TTC549 (cell line): ENCODE measurements at regions not wholly inside any gene's neighbourhood (a gene's known extent, or its start where the extent isn't known, plus 50 kb on each side); places are given as distances from the start of the nearest gene placed in this dataset.
"Not testable (repeated sequence)": the region's sequence is repeated elsewhere in the genome, so short reads cannot be mapped to it uniquely, and the experiment has no call there.

Experiments
- FAIRE-seq: peaks from 2 replicates; lab custom pipeline; 2012; peaks lifted over from hg19 to GRCh38; lab: Jason Lieb, UNC

GRCh38 chr5:40347981-40348725, 331.6 kb upstream of the PTGER4 start:
- no peak for FAIRE-seq

GRCh38 chr5:40346901-40347300, 332.8 kb upstream of the PTGER4 start:
- no peak for FAIRE-seq

- not testable (repeated sequence) for FAIRE-seq
Observed at GRCh38 chr5:40338434-40338833, 341.3 kb upstream of the PTGER4 start.

- FAIRE-seq = no peak
Observed at GRCh38 chr5:40334242-40334635, 345.5 kb upstream of the PTGER4 start.

- FAIRE-seq = no peak
Observed at GRCh38 chr5:40333459-40334241, 346.1 kb upstream of the PTGER4 start.

GRCh38 chr5:40332970-40333369, 346.7 kb upstream of the PTGER4 start:
- FAIRE-seq = no peak

- FAIRE-seq = no peak
Observed at GRCh38 chr5:40331616-40332015, 348.1 kb upstream of the PTGER4 start.

GRCh38 chr5:40321514-40321913, 358.2 kb upstream of the PTGER4 start:
- no peak for FAIRE-seq

GRCh38 chr5:40318395-40318794, 361.3 kb upstream of the PTGER4 start:
- no peak for FAIRE-seq

- FAIRE-seq = no peak
Observed at GRCh38 chr5:40317023-40317422, 362.7 kb upstream of the PTGER4 start.

- FAIRE-seq = no peak
Observed at GRCh38 chr5:40315126-40315525, 364.6 kb upstream of the PTGER4 start.

GRCh38 chr5:40314275-40314674, 365.4 kb upstream of the PTGER4 start:
- FAIRE-seq = no peak

GRCh38 chr5:40312205-40312604, 367.5 kb upstream of the PTGER4 start:
- no peak for FAIRE-seq

GRCh38 chr5:40309851-40310250, 369.9 kb upstream of the PTGER4 start:
- FAIRE-seq = no peak

GRCh38 chr5:40308867-40309266, 370.8 kb upstream of the PTGER4 start:
- FAIRE-seq = no peak

- no peak for FAIRE-seq
Observed at GRCh38 chr5:40307920-40308319, 371.8 kb upstream of the PTGER4 start.

GRCh38 chr5:40306869-40307487, 372.7 kb upstream of the PTGER4 start:
- no peak for FAIRE-seq

GRCh38 chr5:40292006-40292405, 387.7 kb upstream of the PTGER4 start:
- no peak for FAIRE-seq

- FAIRE-seq = no peak
Observed at GRCh38 chr5:40291338-40291737, 388.4 kb upstream of the PTGER4 start.

GRCh38 chr5:40288800-40289485, 390.8 kb upstream of the PTGER4 start:
- FAIRE-seq = no peak

- FAIRE-seq = no peak
Observed at GRCh38 chr5:40284863-40285262, 394.9 kb upstream of the PTGER4 start.

GRCh38 chr5:40278881-40279280, 400.8 kb upstream of the PTGER4 start:
- no peak for FAIRE-seq
